Peyer's patch (tissue), 4 donors: ENCODE measurements at regions not wholly inside any gene's neighbourhood (a gene's known extent, or its start where the extent isn't known, plus 50 kb on each side); places are given as distances from the start of the nearest gene placed in this dataset.

ENCODE experiments used
- DNase-seq, 3 donors: peaks; one replicate each; pipeline ENCODE4 v3.0.0-alpha.2; 2017 to 2019
- H3K27ac ChIP-seq, 4 donors: fragments of 200-600 bp; sonication (generic); one replicate each; pipeline ENCODE4 v1.5.1; 2016 to 2019
- H3K27me3 ChIP-seq, 2 donors: fragments of 200-600 bp; sonication (generic); one replicate each; pipeline ENCODE4 v1.5.1; 2019
- H3K36me3 ChIP-seq, 3 donors: fragments of 200-600 bp; sonication (generic); one replicate each; pipeline ENCODE4 v1.5.1; 2016 to 2019
- H3K4me1 ChIP-seq, 4 donors: fragments of 200-600 bp; sonication (generic); one replicate each; pipeline ENCODE4 v1.5.1; 2016 to 2019
- H3K4me3 ChIP-seq, 4 donors: fragments of 200-600 bp; sonication (generic); 1 replicate in 3 of 4; 2 replicates in 1 of 4; pipeline ENCODE4 v1.5.1; 2016 to 2019; ENCODE audit warnings: mild to moderate bottlenecking in 1 of 4
- H3K9me3 ChIP-seq, 4 donors: fragments of 200-600 bp; sonication (generic); one replicate each; pipeline ENCODE4 v1.5.1; 2016 to 2019; ENCODE audit warnings: mild to moderate bottlenecking in 1 of 4
- POLR2A ChIP-seq, 2 donors: fragments of 450-650 bp; IDR thresholded peaks; one replicate each; pipeline ENCODE4 v1.5.1; 2017; ENCODE audit warnings: antibody characterized with exemption in 2 of 2, mild to moderate bottlenecking in 2 of 2, moderate library complexity in 2 of 2
- TF ChIP-seq, protein P1 (sequence below), 6 experiments: fragments of 450-650 bp in 4 of 6; fragments of 200-600 bp in 2 of 6; sonication (generic) in 1 of 6; IDR thresholded peaks; one replicate each; pipeline ENCODE4 v1.5.1; 2017 to 2019; ENCODE audit warnings: antibody characterized with exemption in 6 of 6, mild to moderate bottlenecking in 3 of 6, moderate library complexity in 1 of 6

DNA sequence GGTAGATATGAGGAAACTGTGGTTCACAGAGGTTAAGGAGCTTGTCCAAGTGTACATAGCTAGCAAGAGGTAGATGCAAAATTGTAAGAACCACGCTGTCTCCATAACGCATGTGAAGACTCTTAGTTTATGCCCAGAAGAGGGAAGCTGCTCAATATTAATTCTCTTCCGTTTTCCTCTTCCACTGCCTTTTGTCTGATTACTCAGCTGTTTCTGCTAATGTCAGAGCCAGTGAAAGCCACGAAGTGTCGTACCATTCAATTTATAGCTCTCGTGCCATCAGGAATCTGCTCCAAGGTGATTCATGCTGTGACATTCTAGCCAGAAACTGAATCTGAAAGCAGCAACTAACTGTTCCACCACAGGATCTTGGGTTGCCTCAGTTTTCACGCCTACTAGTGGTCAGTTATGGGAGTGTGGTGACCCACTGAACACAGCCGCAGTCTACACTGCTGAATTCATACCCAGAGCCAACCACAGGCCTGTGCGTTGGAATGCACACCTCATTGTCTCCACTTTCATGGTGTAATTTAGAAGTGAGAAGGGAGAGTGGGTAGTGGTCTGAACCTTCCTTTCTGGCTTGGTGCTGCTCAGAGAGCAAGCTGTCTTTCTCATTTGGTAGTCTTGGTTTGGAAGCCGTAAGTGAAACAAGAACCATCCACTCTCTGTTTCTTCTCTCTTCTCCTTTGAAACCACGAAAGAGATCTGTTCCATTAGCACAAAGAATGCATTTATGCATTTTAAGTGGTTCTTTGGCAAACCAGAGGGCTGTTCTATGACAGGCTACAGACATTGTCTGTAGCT lies 74.2 kb upstream of the NAP1L1 start:
- Histone ChIP-seq H3K27me3 (no peaks in the 10 kb centered on the region), H3K36me3 (no peaks in the 10 kb centered on the region), H3K4me1 (no peaks in the 10 kb centered on the region), H3K9me3 (no peaks in the 10 kb centered on the region), H3K4me3 (peak overlapping the region in 3 of 4 donors; percentile 9 to 18 (median 10)), H3K27ac (peak overlapping the region; percentile 16 to 60 (median 36))
- TF ChIP-seq POLR2A (IDR thresholded peaks at IDR 0.05) = no peak
- TF ChIP-seq, protein P1, sequence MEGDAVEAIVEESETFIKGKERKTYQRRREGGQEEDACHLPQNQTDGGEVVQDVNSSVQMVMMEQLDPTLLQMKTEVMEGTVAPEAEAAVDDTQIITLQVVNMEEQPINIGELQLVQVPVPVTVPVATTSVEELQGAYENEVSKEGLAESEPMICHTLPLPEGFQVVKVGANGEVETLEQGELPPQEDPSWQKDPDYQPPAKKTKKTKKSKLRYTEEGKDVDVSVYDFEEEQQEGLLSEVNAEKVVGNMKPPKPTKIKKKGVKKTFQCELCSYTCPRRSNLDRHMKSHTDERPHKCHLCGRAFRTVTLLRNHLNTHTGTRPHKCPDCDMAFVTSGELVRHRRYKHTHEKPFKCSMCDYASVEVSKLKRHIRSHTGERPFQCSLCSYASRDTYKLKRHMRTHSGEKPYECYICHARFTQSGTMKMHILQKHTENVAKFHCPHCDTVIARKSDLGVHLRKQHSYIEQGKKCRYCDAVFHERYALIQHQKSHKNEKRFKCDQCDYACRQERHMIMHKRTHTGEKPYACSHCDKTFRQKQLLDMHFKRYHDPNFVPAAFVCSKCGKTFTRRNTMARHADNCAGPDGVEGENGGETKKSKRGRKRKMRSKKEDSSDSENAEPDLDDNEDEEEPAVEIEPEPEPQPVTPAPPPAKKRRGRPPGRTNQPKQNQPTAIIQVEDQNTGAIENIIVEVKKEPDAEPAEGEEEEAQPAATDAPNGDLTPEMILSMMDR (IDR thresholded peaks at IDR 0.05) = peak; percentile 46 to 78 (median 68)
- peak; percentile 48 to 82 (median 64) for DNase-seq

DNA sequence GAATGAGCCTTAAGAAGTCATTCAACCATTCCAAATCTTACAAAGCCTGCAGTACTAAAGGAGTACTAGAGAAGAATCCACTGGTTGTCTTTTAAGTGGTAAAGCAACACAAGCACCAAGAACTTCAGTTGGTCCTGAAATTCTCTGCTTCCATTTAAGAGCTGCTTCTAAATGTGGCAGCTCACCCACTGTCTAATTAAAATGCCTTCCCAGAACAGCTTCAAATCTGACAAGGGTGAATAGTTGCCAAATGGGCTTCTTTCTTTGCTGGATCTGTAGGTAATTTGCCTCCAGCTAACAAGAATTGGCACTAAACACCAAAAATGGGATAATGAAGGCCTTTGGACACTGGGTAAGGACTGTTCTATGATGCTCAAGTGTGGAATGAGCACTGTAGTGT lies 72.2 kb upstream of the NAP1L1 start:
- Histone ChIP-seq H3K27me3 (no peaks in the 10 kb centered on the region), H3K9me3 (no peaks in the 10 kb centered on the region), H3K4me3 (no peak overlapping the region), H3K36me3 (no peaks in the 10 kb centered on the region), H3K27ac (no peak overlapping the region), H3K4me1 (no peaks in the 10 kb centered on the region)
- TF ChIP-seq, protein P1 (IDR thresholded peaks at IDR 0.05) = no peak
- TF ChIP-seq POLR2A (IDR thresholded peaks at IDR 0.05) = no peak
- no peak for DNase-seq

DNA sequence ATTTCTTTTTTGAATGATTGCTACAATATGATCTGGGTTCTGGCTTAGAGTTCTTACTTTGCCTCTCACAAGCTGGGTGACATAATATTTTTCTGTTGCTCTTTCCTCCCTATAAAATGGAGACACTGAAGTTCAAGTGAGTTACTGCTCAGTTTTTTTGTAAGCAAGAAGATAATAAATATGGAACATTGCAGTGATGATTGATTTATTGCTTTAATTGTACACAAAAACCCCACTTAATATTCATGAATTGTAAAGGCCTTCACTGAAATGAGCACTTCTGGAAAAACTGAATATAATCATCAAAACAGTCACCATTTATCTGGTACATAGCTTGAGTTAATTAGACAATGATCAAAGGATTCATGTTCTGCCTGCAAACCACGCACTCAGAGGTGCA lies 71.8 kb upstream of the NAP1L1 start:
- Histone ChIP-seq H3K36me3 (no peaks in the 10 kb centered on the region), H3K4me1 (no peaks in the 10 kb centered on the region), H3K4me3 (no peak overlapping the region), H3K27ac (no peak overlapping the region), H3K27me3 (no peaks in the 10 kb centered on the region), H3K9me3 (no peaks in the 10 kb centered on the region)
- TF ChIP-seq, protein P1 (IDR thresholded peaks at IDR 0.05) = no peak
- no peak for TF ChIP-seq POLR2A (IDR thresholded peaks at IDR 0.05)
- no peak for DNase-seq

DNA sequence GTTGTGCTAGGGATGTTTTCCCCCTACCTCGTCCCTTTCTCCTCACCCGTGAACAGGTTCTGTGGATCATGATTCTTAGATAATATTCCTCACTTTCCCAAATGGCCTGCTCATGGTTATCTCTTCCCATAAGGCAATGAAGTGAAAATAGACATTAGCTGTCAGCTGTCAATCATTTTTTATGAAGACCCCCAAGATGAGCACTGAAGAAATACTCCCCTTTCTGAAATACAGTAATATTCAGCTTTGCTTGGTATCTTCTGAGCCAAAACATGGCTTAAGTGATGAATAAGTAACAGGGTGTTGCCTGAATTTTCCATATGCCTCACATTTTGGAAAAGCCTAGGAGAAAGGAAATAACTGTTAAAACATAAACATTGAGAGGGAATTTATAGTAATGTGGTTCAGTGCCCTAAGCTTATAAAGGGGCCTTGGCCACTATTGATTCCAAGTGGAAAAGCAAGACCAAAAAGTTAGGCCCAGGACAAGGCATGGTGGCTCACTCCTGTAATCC lies 70.7 kb upstream of the NAP1L1 start:
- H3K4me3 ChIP-seq = no peak overlapping the region
- no peak for TF ChIP-seq POLR2A (IDR thresholded peaks at IDR 0.05)
- TF ChIP-seq, protein P1 (IDR thresholded peaks at IDR 0.05) = no peak
- no peaks in the 10 kb centered on the region for H3K27me3 ChIP-seq
- DNase-seq = no peak
- H3K36me3 ChIP-seq = no peaks in the 10 kb centered on the region
- no peaks in the 10 kb centered on the region for H3K9me3 ChIP-seq
- no peak overlapping the region for H3K27ac ChIP-seq
- no peaks in the 10 kb centered on the region for H3K4me1 ChIP-seq

DNA sequence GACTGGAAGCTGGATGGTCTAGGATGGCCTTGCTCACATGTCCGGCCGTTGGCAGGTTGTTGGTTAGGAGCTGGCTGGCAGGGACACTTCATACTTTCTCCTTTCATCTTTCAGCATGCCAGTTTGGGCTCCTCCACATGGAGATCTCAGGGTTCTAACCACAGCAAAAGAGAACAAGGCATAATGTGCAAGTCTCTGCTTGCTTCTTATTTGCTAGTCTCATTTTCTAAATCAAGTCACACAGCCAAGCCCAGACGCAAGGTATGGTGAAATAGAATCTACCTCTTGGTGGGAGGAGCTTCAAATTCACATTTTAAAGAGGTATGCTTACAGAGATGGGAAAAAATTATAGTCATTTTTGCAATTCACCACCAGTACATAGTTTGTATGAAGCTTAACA lies 69.1 kb upstream of the NAP1L1 start:
- H3K4me3 ChIP-seq = no peak overlapping the region
- no peaks in the 10 kb centered on the region for H3K27me3 ChIP-seq
- no peak overlapping the region for H3K27ac ChIP-seq
- TF ChIP-seq, protein P1 (IDR thresholded peaks at IDR 0.05) = no peak
- no peak for TF ChIP-seq POLR2A (IDR thresholded peaks at IDR 0.05)
- H3K4me1 ChIP-seq = no peaks in the 10 kb centered on the region
- no peak for DNase-seq
- H3K36me3 ChIP-seq = no peaks in the 10 kb centered on the region
- H3K9me3 ChIP-seq = no peaks in the 10 kb centered on the region
